HEK293 (cell line): ENCODE measurements at regions not wholly inside any gene's neighbourhood (a gene's known extent, or its start where the extent isn't known, plus 50 kb on each side); places are given as distances from the start of the nearest gene placed in this dataset.

Experiments
- CTCF ChIA-PET: fragments of 350-600 bp; formaldehyde crosslinking; extraction: SDS; loops from one replicate; lab custom pipeline; 2021; ENCODE audit warnings: antibody characterized with exemption; lab: Yijun Ruan, JAX
- POLR2A ChIA-PET: fragments of 300-600 bp; formaldehyde crosslinking; extraction: SDS; loops from one replicate; lab custom pipeline; 2020; ENCODE audit warnings: antibody characterized with exemption, inconsistent platforms; lab: Yijun Ruan, JAX
- H3K27ac ChIP-seq: fragments of 200-500 bp; sonication (Bioruptor generic); 2 replicates; pipeline ENCODE4 v1.5.1; 2014; ENCODE audit warnings: low read depth, low read length, control low read depth, inconsistent platforms; ENCODE audit errors: extremely low read depth
- H3K36me3 ChIP-seq, 2 experiments: fragments of 200-500 bp in 1 of 2; sonication (Bioruptor generic) in 1 of 2; 1 replicate in 1 of 2; 2 replicates in 1 of 2; pipeline ENCODE4 v1.5.1; 2014 to 2017; ENCODE audit warnings: inconsistent platforms in 2 of 2, low read length in 2 of 2; ENCODE audit not compliant: control insufficient read depth in 2 of 2, insufficient read depth in 1 of 2
- H3K4me1 ChIP-seq: fragments of 200-500 bp; sonication (Bioruptor generic); 2 replicates; pipeline ENCODE4 v1.5.1; 2014; ENCODE audit warnings: mild to moderate bottlenecking, low read length, inconsistent platforms; ENCODE audit not compliant: control insufficient read depth, insufficient read depth
- H3K4me3 ChIP-seq: 2 replicates; pipeline ENCODE4 v1.5.1; 2011; ENCODE audit warnings: low read depth, mild to moderate bottlenecking, control low read depth, low read length, moderate library complexity
- H3K9me3 ChIP-seq: fragments of 200-500 bp; sonication (Bioruptor generic); 2 replicates; pipeline ENCODE4 v1.5.1; 2014; ENCODE audit warnings: low read depth, low read length, inconsistent platforms; ENCODE audit not compliant: control insufficient read depth, insufficient read depth
- HIC1 ChIP-seq: fragments of 450-650 bp; formaldehyde crosslinking; IDR thresholded peaks from 2 replicates; pipeline ENCODE4 v1.5.1; 2016; ENCODE audit warnings: missing biosample characterization, missing genetic modification characterization
- KLF10 ChIP-seq: fragments of 450-650 bp; IDR thresholded peaks from 2 replicates; pipeline ENCODE4 v1.5.1; 2018; ENCODE audit warnings: missing biosample characterization, mild to moderate bottlenecking, missing genetic modification characterization
- MEIS1 ChIP-seq: sonication (generic); formaldehyde crosslinking; IDR thresholded peaks from 2 replicates; pipeline ENCODE4 v1.8.1; 2022; ENCODE audit warnings: missing genetic modification reagents, mild to moderate bottlenecking, borderline replicate concordance
- MZF1 ChIP-seq: fragments of 450-650 bp; formaldehyde crosslinking; IDR thresholded peaks from 2 replicates; pipeline ENCODE4 v1.5.1; 2017; ENCODE audit warnings: missing biosample characterization, missing genetic modification characterization, borderline replicate concordance
- RBAK ChIP-seq: fragments of 450-650 bp; formaldehyde crosslinking; IDR thresholded peaks from 2 replicates; pipeline ENCODE4 v1.5.1; 2016; ENCODE audit warnings: missing biosample characterization, missing genetic modification characterization
- TSHZ1 ChIP-seq: fragments of 450-650 bp; formaldehyde crosslinking; IDR thresholded peaks from 2 replicates; pipeline ENCODE4 v1.5.1; 2016; ENCODE audit warnings: missing biosample characterization, missing genetic modification characterization, borderline replicate concordance
- ZBTB21 ChIP-seq: fragments of 450-650 bp; formaldehyde crosslinking; IDR thresholded peaks from 2 replicates; pipeline ENCODE4 v1.5.1; 2017; ENCODE audit warnings: missing biosample characterization, missing genetic modification characterization
- ZBTB26 ChIP-seq: fragments of 450-650 bp; formaldehyde crosslinking; optimal IDR thresholded peaks from 2 replicates; pipeline ENCODE3; 2016; ENCODE audit warnings: missing biosample characterization, mild to moderate bottlenecking, missing genetic modification characterization
- ZBTB49 ChIP-seq: fragments of 450-650 bp; formaldehyde crosslinking; IDR thresholded peaks from 2 replicates; pipeline ENCODE4 v1.5.1; 2016; ENCODE audit warnings: missing biosample characterization, missing genetic modification characterization, low read depth
- ZNF16 ChIP-seq: fragments of 450-650 bp; formaldehyde crosslinking; IDR thresholded peaks from 2 replicates; pipeline ENCODE4 v1.5.1; 2016; ENCODE audit warnings: low read depth, missing biosample characterization, missing genetic modification characterization
- ZNF214 ChIP-seq: fragments of 450-650 bp; formaldehyde crosslinking; IDR thresholded peaks from 2 replicates; pipeline ENCODE4 v1.5.1; 2017; ENCODE audit warnings: missing biosample characterization, mild to moderate bottlenecking, missing genetic modification characterization, borderline replicate concordance
- ZNF350 ChIP-seq: fragments of 450-650 bp; formaldehyde crosslinking; IDR thresholded peaks from 2 replicates; pipeline ENCODE4 v1.5.0; 2017; ENCODE audit warnings: missing biosample characterization, mild to moderate bottlenecking, missing genetic modification characterization
- ZNF521 ChIP-seq: fragments of 450-650 bp; formaldehyde crosslinking; IDR thresholded peaks from 2 replicates; pipeline ENCODE4 v1.5.1; 2017; ENCODE audit warnings: missing biosample characterization, mild to moderate bottlenecking, missing genetic modification characterization
- ZNF670 ChIP-seq: fragments of 450-650 bp; formaldehyde crosslinking; IDR thresholded peaks from 2 replicates; pipeline ENCODE4 v1.5.1; 2016; ENCODE audit warnings: missing biosample characterization, missing genetic modification characterization, low read depth
- ZNF843 ChIP-seq: fragments of 450-650 bp; formaldehyde crosslinking; IDR thresholded peaks from 2 replicates; pipeline ENCODE4 v1.5.1; 2016; ENCODE audit warnings: missing biosample characterization, missing genetic modification characterization
- ZXDB ChIP-seq: fragments of 450-650 bp; formaldehyde crosslinking; IDR thresholded peaks from 2 replicates; pipeline ENCODE4 v1.5.1; 2016; ENCODE audit warnings: missing biosample characterization, missing genetic modification characterization

GRCh38 chrX:10728806-10729389 is 108.5 kb upstream of the MID1 start (continued):
- TF ChIP-seq ZBTB49, result no peak
- TF ChIP-seq ZNF16 (tag by site-specific recombination), result no peak
- no peak for TF ChIP-seq ZNF843 (tag by site-specific recombination)
- TF ChIP-seq ZNF521 (tag by site-specific recombination), result no peak
- no peak for TF ChIP-seq KLF10 (tag by site-specific recombination)
- TF ChIP-seq HIC1 (tag by site-specific recombination), result no peak

- CTCF ChIA-PET, result interaction anchor here (0.5 kb wide), 1 partner anchor 111 kb away, joined by 3 read pairs; no protein-coding TSS in a partner anchor
- no peaks in the 10 kb centered on the region for H3K9me3 ChIP-seq
- no peaks in the 10 kb centered on the region for H3K4me1 ChIP-seq
- POLR2A ChIA-PET, result no interaction called here
- no peak overlapping the region for H3K27ac ChIP-seq
- TF ChIP-seq ZXDB (no peak), KLF10 (tag by site-specific recombination) (no peak), ZNF214 (no peak), ZBTB26 (no peak), RBAK (no peak), ZNF670 (no peak), MEIS1 (CRISPR knock-in tag) (no peak), ZNF350 (tag by site-specific recombination) (no peak), TSHZ1 (no peak), ZBTB21 (tag by site-specific recombination) (no peak), MZF1 (tag by site-specific recombination) (no peak)
- no peak overlapping the region for H3K4me3 ChIP-seq
- H3K36me3 ChIP-seq, result no peaks in the 10 kb centered on the region
These were observed 119.0 kb upstream of the MID1 start for GRCh38 chrX:10739426-10739825.
